Right lobe of liver (tissue), 6 donors: ENCODE measurements at regions not wholly inside any gene's neighbourhood (a gene's known extent, or its start where the extent isn't known, plus 50 kb on each side); places are given as distances from the start of the nearest gene placed in this dataset.

Source experiments
- ATAC-seq, 4 donors: fragments of 200-7000 bp; cut with Tn5 transposase; one replicate each; pipeline ENCODE4 v1.9.1; 2020; ENCODE audit warnings: mild to moderate bottlenecking in 4 of 4, moderate library complexity in 4 of 4
- DNase-seq, 3 donors: peaks; one replicate each; pipeline ENCODE4 v3.0.0-alpha.2; 2020
- H3K27ac ChIP-seq, 3 donors: fragments of 200-600 bp; one replicate each; pipeline ENCODE4 v1.8.0; 2022
- H3K27me3 ChIP-seq, 2 donors: fragments of 200-600 bp; one replicate each; pipeline ENCODE4 v1.8.0; 2022
- H3K36me3 ChIP-seq, 4 donors: fragments of 200-600 bp; sonication (generic) in 1 of 4; one replicate each; pipeline versions ENCODE4 v1.5.1 to v1.8.0; 2017 to 2022; ENCODE audit warnings: control low read depth in 1 of 4
- H3K4me1 ChIP-seq, 4 donors: fragments of 200-600 bp; sonication (generic) in 1 of 4; one replicate each; pipeline versions ENCODE4 v1.5.1 to v1.8.0; 2017 to 2022; ENCODE audit warnings: control low read depth in 1 of 4
- H3K4me3 ChIP-seq, 3 donors: fragments of 200-600 bp; one replicate each; pipeline ENCODE4 v1.8.0; 2022
- H3K9me3 ChIP-seq, 4 donors: fragments of 200-600 bp; sonication (generic) in 1 of 4; one replicate each; pipeline versions ENCODE4 v1.5.1 to v1.8.0; 2017 to 2022; ENCODE audit warnings: control low read depth in 1 of 4
- POLR2A ChIP-seq: fragments of 450-650 bp; IDR thresholded peaks from one replicate; pipeline ENCODE4 v1.6.1; 2017; ENCODE audit warnings: antibody characterized with exemption, mild to moderate bottlenecking
- WGBS: methylation state at CpG from one replicate; pipeline ENCODE4 v1.1.6; 2018; ENCODE audit warnings: low coverage, low lambda C conversion rate; ENCODE audit not compliant: insufficient coverage; ENCODE audit errors: missing lambda C conversion rate; 5-methylcytosine and 5-hydroxymethylcytosine counted together
- intact Hi-C, 2 donors: fragments of 100-400 bp; cut with DNase I; formaldehyde crosslinking; loops; one replicate each; pipeline versions ENCODE4 v1.11.2 to v1.14.1; 2022
- TF ChIP-seq, protein P1 (sequence below), 4 donors: fragments of 200-600 bp in 3 of 4; fragments of 450-650 bp in 1 of 4; IDR thresholded peaks; one replicate each; pipeline versions ENCODE4 v1.5.1 to v1.8.0; 2016 to 2022; ENCODE audit warnings: antibody characterized with exemption in 4 of 4, mild to moderate bottlenecking in 2 of 4
- donor health status: DM: no; HTN: yes; CAD: no.
- donor health status: DM: no; HTN: no; CAD: no.
- donor health status: DM: no; HTN: no; CAD: no.
- donor health status: DM: no; HTN: yes; CAD: no.
- donor health status: DM: no; HTN: yes; CAD: no.

DNA sequence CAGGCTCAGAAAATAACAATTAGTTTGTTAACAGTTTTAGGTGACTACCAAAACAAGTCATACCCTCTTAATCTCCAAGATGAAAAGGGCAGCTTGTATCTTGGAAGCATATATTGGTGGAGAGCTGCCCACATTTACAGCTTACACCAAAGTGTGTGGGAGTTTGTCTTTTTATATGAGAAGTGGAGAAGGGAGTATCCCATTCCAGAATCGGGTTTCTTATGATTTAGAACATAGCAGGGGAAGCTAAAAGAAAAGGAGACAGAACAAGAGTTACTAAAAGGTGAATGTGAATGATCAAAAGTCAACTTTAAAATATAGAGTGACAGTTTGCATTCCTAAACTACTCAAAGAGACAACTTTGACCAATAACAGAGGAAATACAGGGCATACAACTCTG is 338.6 kb upstream of the VWC2 start:
- intact Hi-C loops, result no loop called here
- Histone ChIP-seq H3K36me3 (no peaks in the 10 kb centered on the region), H3K4me1 (no peaks in the 10 kb centered on the region), H3K27ac (no peak overlapping the region), H3K9me3 (no peaks in the 10 kb centered on the region), H3K27me3 (no peaks in the 10 kb centered on the region), H3K4me3 (no peak overlapping the region)
- no peak for DNase-seq
- 31% methylated on average over 1 of the region's 1 CpG for WGBS
- TF ChIP-seq, protein P1, sequence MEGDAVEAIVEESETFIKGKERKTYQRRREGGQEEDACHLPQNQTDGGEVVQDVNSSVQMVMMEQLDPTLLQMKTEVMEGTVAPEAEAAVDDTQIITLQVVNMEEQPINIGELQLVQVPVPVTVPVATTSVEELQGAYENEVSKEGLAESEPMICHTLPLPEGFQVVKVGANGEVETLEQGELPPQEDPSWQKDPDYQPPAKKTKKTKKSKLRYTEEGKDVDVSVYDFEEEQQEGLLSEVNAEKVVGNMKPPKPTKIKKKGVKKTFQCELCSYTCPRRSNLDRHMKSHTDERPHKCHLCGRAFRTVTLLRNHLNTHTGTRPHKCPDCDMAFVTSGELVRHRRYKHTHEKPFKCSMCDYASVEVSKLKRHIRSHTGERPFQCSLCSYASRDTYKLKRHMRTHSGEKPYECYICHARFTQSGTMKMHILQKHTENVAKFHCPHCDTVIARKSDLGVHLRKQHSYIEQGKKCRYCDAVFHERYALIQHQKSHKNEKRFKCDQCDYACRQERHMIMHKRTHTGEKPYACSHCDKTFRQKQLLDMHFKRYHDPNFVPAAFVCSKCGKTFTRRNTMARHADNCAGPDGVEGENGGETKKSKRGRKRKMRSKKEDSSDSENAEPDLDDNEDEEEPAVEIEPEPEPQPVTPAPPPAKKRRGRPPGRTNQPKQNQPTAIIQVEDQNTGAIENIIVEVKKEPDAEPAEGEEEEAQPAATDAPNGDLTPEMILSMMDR (IDR thresholded peaks at IDR 0.05), result no peak
- TF ChIP-seq POLR2A, result no peak
- ATAC-seq, result no peak

DNA sequence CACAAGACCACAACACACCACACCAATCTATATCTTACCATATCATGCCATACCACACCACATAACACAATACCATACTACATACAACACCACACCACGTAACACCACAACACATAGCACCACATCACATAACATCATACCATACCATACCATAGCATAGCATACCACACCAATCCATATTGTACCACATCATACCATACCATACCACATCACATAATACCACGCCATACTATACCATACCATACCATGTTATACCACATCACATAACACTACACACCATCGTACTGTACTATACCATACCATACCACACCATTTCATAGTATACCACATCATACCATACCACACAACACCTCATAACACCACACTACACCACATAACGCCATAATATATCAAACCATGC is 335.2 kb upstream of the VWC2 start:
- ATAC-seq (no peak), DNase-seq (no peak)
- Histone ChIP-seq H3K4me1 (no peaks in the 10 kb centered on the region), H3K4me3 (no peak overlapping the region), H3K9me3 (no peaks in the 10 kb centered on the region), H3K36me3 (no peaks in the 10 kb centered on the region), H3K27me3 (no peaks in the 10 kb centered on the region), H3K27ac (no peak overlapping the region)
- 75% methylated on average over 4 of the region's 4 CpGs for WGBS
- intact Hi-C loops, result no loop called here
- no peak for TF ChIP-seq POLR2A
- TF ChIP-seq, protein P1 (IDR thresholded peaks at IDR 0.05), result no peak

DNA sequence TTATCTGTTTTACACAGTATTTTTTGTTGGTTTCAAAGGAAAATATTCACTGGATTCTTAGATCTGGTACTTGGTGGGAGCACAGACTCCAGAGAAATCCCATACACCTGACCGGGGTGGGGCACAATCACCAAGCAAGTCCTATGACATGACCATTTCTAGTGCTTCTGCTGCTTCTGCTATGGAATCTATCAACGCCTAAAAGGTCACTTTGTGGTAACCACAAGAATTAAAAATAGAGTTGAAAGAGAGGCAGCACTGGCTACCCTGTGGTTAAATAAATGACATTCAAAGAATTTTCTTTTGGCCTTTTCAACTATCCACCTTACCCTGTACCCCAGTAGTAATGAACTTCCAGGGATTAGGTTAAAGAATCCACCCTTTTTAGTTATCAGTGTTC is 329.9 kb upstream of the VWC2 start:
- Histone ChIP-seq H3K27me3 (no peaks in the 10 kb centered on the region), H3K4me1 (no peaks in the 10 kb centered on the region), H3K36me3 (no peaks in the 10 kb centered on the region), H3K9me3 (no peaks in the 10 kb centered on the region), H3K27ac (no peak overlapping the region), H3K4me3 (no peak overlapping the region)
- TF ChIP-seq, protein P1 (IDR thresholded peaks at IDR 0.05), result no peak
- TF ChIP-seq POLR2A, result no peak
- intact Hi-C loops, result no loop called here
- 48% methylated on average over 2 of the region's 2 CpGs for WGBS
- ATAC-seq, result no peak
- no peak for DNase-seq

DNA sequence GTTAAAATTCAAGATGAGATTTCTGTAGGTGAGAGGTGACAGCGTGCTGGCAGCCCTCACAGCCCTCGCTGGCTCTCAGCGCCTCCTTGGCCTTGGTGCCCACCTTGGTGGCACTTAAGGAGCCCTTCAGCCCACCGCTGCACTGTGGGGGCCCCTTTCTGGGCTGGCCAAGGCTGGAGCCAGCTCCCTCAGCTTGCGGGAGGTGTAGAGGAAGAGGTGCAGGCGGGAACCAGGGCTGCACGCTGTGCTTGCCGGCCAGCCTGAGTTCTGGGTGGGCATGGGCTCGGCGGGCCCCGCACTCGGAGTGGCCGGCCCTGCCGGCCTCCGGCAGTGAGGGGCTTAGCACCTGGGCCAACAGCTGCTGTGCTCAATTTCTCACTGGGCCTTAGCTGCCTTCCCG is 320.0 kb upstream of the VWC2 start:
- H3K36me3 ChIP-seq, result no peaks in the 10 kb centered on the region
- H3K4me3 ChIP-seq, result no peak overlapping the region
- TF ChIP-seq, protein P1 (IDR thresholded peaks at IDR 0.05), result no peak
- TF ChIP-seq POLR2A, result no peak
- no peak overlapping the region for H3K27ac ChIP-seq
- DNase-seq (no peak), ATAC-seq (no peak)
- H3K4me1 ChIP-seq, result no peaks in the 10 kb centered on the region
- WGBS, result no CpG with 5 or more reads among the region's 16 CpGs
- H3K9me3 ChIP-seq, result no peaks in the 10 kb centered on the region
- intact Hi-C loops, result no loop called here
- no peaks in the 10 kb centered on the region for H3K27me3 ChIP-seq

DNA sequence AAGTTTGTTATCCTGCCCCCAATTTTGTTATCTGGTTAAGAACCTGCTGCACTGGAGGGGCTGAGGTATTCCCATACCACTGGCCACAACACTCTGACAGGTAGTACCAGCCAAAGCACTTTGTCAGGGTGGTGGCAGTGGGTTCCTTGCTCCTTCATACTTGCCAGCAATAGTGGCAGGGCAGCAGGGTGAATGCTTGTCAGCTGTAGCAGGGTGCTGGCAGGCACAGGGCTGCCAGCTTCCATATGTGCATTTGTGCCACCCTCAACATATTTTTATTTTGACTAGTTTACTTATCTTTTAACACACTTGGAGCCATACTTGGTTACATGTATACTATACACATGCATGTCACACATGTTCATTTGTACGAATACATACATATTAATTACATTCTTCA is 294.0 kb upstream of the VWC2 start:
- ATAC-seq, result no peak
- TF ChIP-seq, protein P1 (IDR thresholded peaks at IDR 0.05), result no peak
- TF ChIP-seq POLR2A, result no peak
- intact Hi-C loops, result no loop called here
- WGBS, result 18% methylated on average over 1 of the region's 1 CpG
- Histone ChIP-seq H3K36me3 (no peaks in the 10 kb centered on the region), H3K4me1 (no peaks in the 10 kb centered on the region), H3K27ac (no peak overlapping the region), H3K27me3 (no peaks in the 10 kb centered on the region), H3K9me3 (no peaks in the 10 kb centered on the region), H3K4me3 (no peak overlapping the region)
- DNase-seq, result no peak
